Stomach smooth muscle (tissue), 2 donors: ENCODE measurements at regions not wholly inside any gene's neighbourhood (a gene's known extent, or its start where the extent isn't known, plus 50 kb on each side); places are given as distances from the start of the nearest gene placed in this dataset.

Source experiments
- H3K27ac ChIP-seq: one replicate; pipeline ENCODE4 v1.7.0; 2013; ENCODE audit warnings: mild to moderate bottlenecking, low read length, inconsistent platforms
- H3K27me3 ChIP-seq, 2 donors: one replicate each; pipeline ENCODE4 v1.7.0; 2013; ENCODE audit warnings: low read length in 2 of 2; ENCODE audit not compliant: insufficient read depth in 2 of 2, control insufficient read depth in 1 of 2
- H3K36me3 ChIP-seq, 2 donors: one replicate each; pipeline ENCODE4 v1.7.0; 2013; ENCODE audit warnings: low read length in 2 of 2; ENCODE audit not compliant: control insufficient read depth in 2 of 2, insufficient read depth in 2 of 2
- H3K4me1 ChIP-seq: one replicate; pipeline ENCODE4 v1.7.0; 2013; ENCODE audit warnings: low read length; ENCODE audit not compliant: control insufficient read depth, insufficient read depth
- H3K4me3 ChIP-seq, 2 donors: one replicate each; pipeline ENCODE4 v1.7.0; 2013; ENCODE audit warnings: low read length in 2 of 2
- H3K9ac ChIP-seq, 2 donors: one replicate each; pipeline ENCODE4 v1.7.0; 2013; ENCODE audit warnings: low read length in 2 of 2, mild to moderate bottlenecking in 1 of 2
- H3K9me3 ChIP-seq, 2 donors: one replicate each; pipeline ENCODE4 v1.7.0; 2013; ENCODE audit warnings: low read length in 2 of 2; ENCODE audit not compliant: control insufficient read depth in 2 of 2
- donor health status: healthy.
- donor health status: Pancreatic carcinoma.

GRCh38 chr21:19969156-19969555, 1029.1 kb upstream of the NCAM2 start:
- H3K9ac ChIP-seq: no peak overlapping the region
- H3K36me3 ChIP-seq: no peaks in the 10 kb centered on the region
- no peak overlapping the region for H3K27ac ChIP-seq
- H3K27me3 ChIP-seq: no peaks in the 10 kb centered on the region
- H3K4me1 ChIP-seq: no peaks in the 10 kb centered on the region
- H3K4me3 ChIP-seq: no peak overlapping the region
- peaks cover 3 to 6% of the 10 kb centered on the region in 2 donors for H3K9me3 ChIP-seq

DNA sequence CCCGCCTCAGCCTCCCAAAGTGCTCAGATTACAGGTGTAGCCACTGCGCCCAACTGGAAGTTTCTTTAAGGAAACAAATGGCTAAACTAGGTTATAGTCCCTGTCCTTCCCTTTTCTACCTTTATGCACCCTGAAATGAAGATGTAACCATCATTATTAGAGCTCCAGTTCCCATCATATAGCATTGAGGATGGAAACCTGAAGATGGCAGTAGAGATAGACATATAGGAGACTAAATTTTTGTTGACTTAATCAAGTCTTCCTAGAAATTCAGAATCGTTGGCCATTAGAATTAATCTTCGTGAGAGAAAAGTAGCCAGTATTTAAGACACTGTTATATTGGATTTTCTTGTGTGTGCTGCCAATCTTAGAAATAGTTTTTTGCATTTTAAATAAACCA, 1016.3 kb upstream of the NCAM2 start:
- Histone ChIP-seq H3K4me3 (no peak overlapping the region), H3K27ac (no peak overlapping the region), H3K9me3 (no peaks in the 10 kb centered on the region), H3K27me3 (no peaks in the 10 kb centered on the region), H3K36me3 (no peaks in the 10 kb centered on the region), H3K4me1 (no peaks in the 10 kb centered on the region), H3K9ac (no peak overlapping the region)

- no peaks in the 10 kb centered on the region for H3K36me3 ChIP-seq
- H3K4me3 ChIP-seq: no peak overlapping the region
- no peak overlapping the region for H3K9ac ChIP-seq
- H3K27ac ChIP-seq: no peak overlapping the region
- H3K27me3 ChIP-seq: no peaks in the 10 kb centered on the region
- peaks cover 0 to 3% of the 10 kb centered on the region in 2 donors for H3K9me3 ChIP-seq
- no peaks in the 10 kb centered on the region for H3K4me1 ChIP-seq
These were observed 1011.8 kb upstream of the NCAM2 start for GRCh38 chr21:19986396-19986795.

- H3K9me3 ChIP-seq: peaks cover 0 to 3% of the 10 kb centered on the region in 2 donors
- no peaks in the 10 kb centered on the region for H3K4me1 ChIP-seq
- H3K27ac ChIP-seq: no peak overlapping the region
- H3K36me3 ChIP-seq: no peaks in the 10 kb centered on the region
- no peak overlapping the region for H3K9ac ChIP-seq
- no peaks in the 10 kb centered on the region for H3K27me3 ChIP-seq
- H3K4me3 ChIP-seq: no peak overlapping the region
These were observed 1010.5 kb upstream of the NCAM2 start for GRCh38 chr21:19987671-19988070.

- Histone ChIP-seq H3K27ac (no peak overlapping the region), H3K9me3 (peaks cover 0 to 3% of the 10 kb centered on the region in 2 donors), H3K4me1 (no peaks in the 10 kb centered on the region), H3K27me3 (no peaks in the 10 kb centered on the region), H3K4me3 (no peak overlapping the region), H3K36me3 (no peaks in the 10 kb centered on the region), H3K9ac (no peak overlapping the region)
These were observed 1005.7 kb upstream of the NCAM2 start for GRCh38 chr21:19992540-19992939.

DNA sequence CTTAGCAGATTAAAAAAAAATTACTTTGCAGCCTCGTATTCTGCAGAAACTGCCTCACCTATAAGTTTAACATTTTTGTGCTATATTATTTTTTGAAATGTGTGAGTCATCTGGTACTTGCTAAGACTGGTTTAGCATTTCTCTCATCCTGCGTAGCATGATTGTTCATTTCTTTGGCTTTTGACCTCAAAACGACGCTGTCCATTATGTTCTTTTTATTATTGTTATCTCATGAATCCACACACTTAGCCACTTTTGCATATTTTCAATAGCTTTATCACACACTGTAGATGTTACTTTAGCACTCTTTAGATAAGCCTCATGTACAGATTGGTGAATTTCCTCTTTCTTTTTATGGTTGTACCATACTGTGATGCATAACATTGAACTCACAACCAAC, 1004.9 kb upstream of the NCAM2 start:
- Histone ChIP-seq H3K4me1 (no peaks in the 10 kb centered on the region), H3K27me3 (no peaks in the 10 kb centered on the region), H3K9me3 (peaks cover 0 to 3% of the 10 kb centered on the region in 2 donors), H3K4me3 (no peak overlapping the region), H3K36me3 (no peaks in the 10 kb centered on the region), H3K27ac (no peak overlapping the region), H3K9ac (no peak overlapping the region)

- no peaks in the 10 kb centered on the region for H3K36me3 ChIP-seq
- no peaks in the 10 kb centered on the region for H3K27me3 ChIP-seq
- H3K9me3 ChIP-seq: no peaks in the 10 kb centered on the region
- no peak overlapping the region for H3K9ac ChIP-seq
- no peak overlapping the region for H3K4me3 ChIP-seq
- H3K4me1 ChIP-seq: no peaks in the 10 kb centered on the region
- H3K27ac ChIP-seq: no peak overlapping the region
These were observed 1003.0 kb upstream of the NCAM2 start for GRCh38 chr21:19995253-19995652.

GRCh38 chr21:19998453-19998852, 999.8 kb upstream of the NCAM2 start:
- Histone ChIP-seq H3K27ac (no peak overlapping the region), H3K4me3 (no peak overlapping the region), H3K9me3 (no peaks in the 10 kb centered on the region), H3K27me3 (no peaks in the 10 kb centered on the region), H3K36me3 (no peaks in the 10 kb centered on the region), H3K4me1 (no peaks in the 10 kb centered on the region), H3K9ac (no peak overlapping the region)

DNA sequence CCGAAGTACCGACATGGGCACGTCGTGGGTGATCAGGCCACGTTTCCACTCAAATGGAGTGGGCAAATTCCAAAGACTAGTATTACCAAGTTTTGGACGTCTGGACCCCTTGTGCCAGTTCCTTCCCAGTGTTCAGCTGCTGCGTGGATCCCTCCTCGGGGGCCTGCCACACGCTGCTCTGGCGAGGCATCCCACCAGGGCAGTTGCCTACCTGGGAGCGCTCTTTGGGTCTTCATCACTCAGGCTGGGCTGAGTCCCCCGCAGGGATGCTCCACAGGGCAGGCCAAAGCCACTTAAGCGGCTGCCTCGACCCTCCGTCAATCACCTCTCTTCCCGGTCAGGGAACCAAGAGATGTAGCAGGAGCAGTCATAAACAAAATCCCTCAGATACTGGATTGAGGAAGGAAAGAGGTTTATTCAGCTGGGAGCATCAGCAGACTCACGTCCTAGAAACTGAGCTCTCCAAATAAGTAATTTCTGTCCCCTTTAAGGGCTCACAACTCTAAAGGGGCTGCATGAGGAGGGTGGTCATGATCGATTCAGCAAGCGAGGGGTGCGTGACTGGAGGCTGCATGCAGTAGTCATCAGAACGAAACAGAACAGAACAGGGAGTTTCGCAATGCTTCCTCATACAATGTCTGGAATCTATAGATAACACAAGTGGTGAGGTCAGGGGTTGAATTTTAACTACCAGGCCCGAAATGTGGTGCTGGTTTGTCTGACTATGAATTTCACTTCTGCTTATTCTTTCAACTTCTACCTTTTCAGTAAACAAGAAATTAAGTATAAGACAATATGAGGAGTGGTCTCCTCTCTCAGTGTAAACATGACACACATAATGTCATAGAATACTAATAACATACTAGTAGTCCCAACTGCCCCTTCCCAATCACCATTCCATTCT, 998.6 kb upstream of the NCAM2 start:
- no peaks in the 10 kb centered on the region for H3K9me3 ChIP-seq
- no peak overlapping the region for H3K4me3 ChIP-seq
- H3K36me3 ChIP-seq: no peaks in the 10 kb centered on the region
- H3K27ac ChIP-seq: no peak overlapping the region
- no peaks in the 10 kb centered on the region for H3K27me3 ChIP-seq
- no peaks in the 10 kb centered on the region for H3K4me1 ChIP-seq
- H3K9ac ChIP-seq: no peak overlapping the region

- no peak overlapping the region for H3K27ac ChIP-seq
- no peaks in the 10 kb centered on the region for H3K27me3 ChIP-seq
- H3K4me1 ChIP-seq: no peaks in the 10 kb centered on the region
- no peak overlapping the region for H3K4me3 ChIP-seq
- no peaks in the 10 kb centered on the region for H3K36me3 ChIP-seq
- H3K9me3 ChIP-seq: no peaks in the 10 kb centered on the region
- no peak overlapping the region for H3K9ac ChIP-seq
These were observed 993.8 kb upstream of the NCAM2 start for GRCh38 chr21:20004367-20004766.

GRCh38 chr21:20010691-20011200, 987.5 kb upstream of the NCAM2 start:
- no peak overlapping the region for H3K4me3 ChIP-seq
- H3K4me1 ChIP-seq: no peaks in the 10 kb centered on the region
- H3K27ac ChIP-seq: no peak overlapping the region
- no peaks in the 10 kb centered on the region for H3K9me3 ChIP-seq
- H3K36me3 ChIP-seq: no peaks in the 10 kb centered on the region
- no peaks in the 10 kb centered on the region for H3K27me3 ChIP-seq
- no peak overlapping the region for H3K9ac ChIP-seq
